PC-3 (cell line): ENCODE measurements at regions not wholly inside any gene's neighbourhood (a gene's known extent, or its start where the extent isn't known, plus 50 kb on each side); places are given as distances from the start of the nearest gene placed in this dataset.

Source experiments
- CTCF ChIP-seq: fragments of 300-600 bp; sonication (generic); conservative IDR thresholded peaks from 2 replicates; pipeline ENCODE4 v1.5.1; 2017; ENCODE audit warnings: antibody characterized with exemption, low read depth, mild to moderate bottlenecking, low read length
- EZH2 ChIP-seq: fragments of 300-600 bp; sonication (generic); IDR thresholded peaks from one replicate; pipeline ENCODE4 v1.6.1; 2017; ENCODE audit warnings: antibody characterized with exemption, mild to moderate bottlenecking, low read length; ENCODE audit not compliant: unreplicated experiment

DNA sequence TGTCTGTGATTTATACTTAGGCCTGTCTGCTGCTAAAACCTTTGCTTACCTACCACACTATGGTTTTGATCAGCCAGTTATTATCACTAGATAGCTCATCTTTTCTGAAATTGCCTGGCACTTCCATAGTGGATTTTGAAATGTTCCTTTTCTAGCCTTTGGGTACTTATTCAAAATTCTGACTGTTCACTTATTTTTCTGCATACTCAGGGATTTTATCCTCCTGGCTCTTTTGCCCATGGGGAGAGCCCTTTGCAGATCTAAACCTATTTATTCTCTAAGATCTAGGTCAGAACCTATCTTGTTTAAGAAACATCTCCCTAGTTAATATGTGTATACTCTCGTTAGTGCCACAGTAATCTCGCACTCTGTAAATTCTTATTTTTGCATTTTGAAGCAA is 103.5 kb upstream of the C9orf72 start:
- no peak for TF ChIP-seq CTCF
- no peak for TF ChIP-seq EZH2
